CD4-positive, alpha-beta T cell (primary cell): ENCODE measurements at regions not wholly inside any gene's neighbourhood (a gene's known extent, or its start where the extent isn't known, plus 50 kb on each side); places are given as distances from the start of the nearest gene placed in this dataset.

Experiments used
- ATAC-seq: fragments of 200-7000 bp; cut with Tn5 transposase; one replicate; pipeline ENCODE4 v1.10.0; 2022; ENCODE audit warnings: mild to moderate bottlenecking; ENCODE audit not compliant: poor library complexity
- CTCF ChIA-PET: fragments of 350-600 bp; sonication (Branson Sonifier 250); formaldehyde crosslinking; loops from one replicate; lab custom pipeline; 2021; ENCODE audit warnings: antibody characterized with exemption, inconsistent platforms; lab: Charles Lee
- POLR2A ChIA-PET: fragments of 350-600 bp; sonication (Branson Sonifier 250); formaldehyde crosslinking; loops from one replicate; lab custom pipeline; 2021; ENCODE audit warnings: antibody characterized with exemption, inconsistent platforms; lab: Charles Lee
- DNase-seq, 14 experiments: peaks; one replicate each; pipeline ENCODE4 v3.0.0-alpha.2; 2013 to 2020; ENCODE audit warnings: mixed read lengths in 2 of 14
- H3K27ac ChIP-seq, 2 donors: one replicate each; pipeline versions ENCODE4 v1.5.1 to v1.7.0; 2013; ENCODE audit warnings: low read length in 2 of 2, low read depth in 1 of 2, mild to moderate bottlenecking in 1 of 2
- H3K27me3 ChIP-seq, 2 experiments: 1 replicate in 1 of 2; 2 replicates in 1 of 2; pipeline versions ENCODE4 v1.6.1 to v1.7.0; 2013; ENCODE audit warnings: low read length in 2 of 2, control low read depth in 1 of 2, mild to moderate bottlenecking in 1 of 2, moderate library complexity in 1 of 2; ENCODE audit not compliant: insufficient read depth in 2 of 2, control insufficient read depth in 1 of 2
- H3K36me3 ChIP-seq: one replicate; pipeline ENCODE4 v1.6.1; 2013; ENCODE audit warnings: low read length, control low read depth; ENCODE audit not compliant: insufficient read depth
- H3K4me1 ChIP-seq: one replicate; pipeline ENCODE4 v1.6.1; 2013; ENCODE audit warnings: low read length, control low read depth; ENCODE audit not compliant: insufficient read depth
- H3K4me3 ChIP-seq: one replicate; pipeline ENCODE4 v1.5.1; 2013; ENCODE audit warnings: mild to moderate bottlenecking, low read length, moderate library complexity
- H3K9me3 ChIP-seq, 2 experiments: 1 replicate in 1 of 2; 2 replicates in 1 of 2; pipeline versions ENCODE4 v1.6.1 to v1.7.0; 2013; ENCODE audit warnings: low read length in 2 of 2, mild to moderate bottlenecking in 2 of 2, control low read depth in 1 of 2, moderate library complexity in 1 of 2; ENCODE audit not compliant: control insufficient read depth in 1 of 2, insufficient read depth in 1 of 2
- H3K27ac Mint-ChIP-seq: one replicate; pipeline ENCODE4 v1.8.0; 2020; ENCODE audit warnings: mixed read lengths
- H3K27me3 Mint-ChIP-seq: one replicate; pipeline ENCODE4 v1.8.0; 2021; ENCODE audit warnings: mixed read lengths
- H3K36me3 Mint-ChIP-seq: one replicate; pipeline ENCODE4 v1.8.0; 2021; ENCODE audit warnings: low read depth, mixed read lengths
- H3K4me1 Mint-ChIP-seq: one replicate; pipeline ENCODE4 v1.8.0; 2021; ENCODE audit warnings: low read depth, mixed read lengths
- H3K4me3 Mint-ChIP-seq: one replicate; pipeline ENCODE4 v1.8.0; 2020; ENCODE audit warnings: mild to moderate bottlenecking, mixed read lengths
- H3K9me3 Mint-ChIP-seq: one replicate; pipeline ENCODE4 v1.8.0; 2020; ENCODE audit warnings: mixed read lengths
- CTCF ChIP-seq: fragments of 200-600 bp; IDR thresholded peaks from one replicate; pipeline ENCODE4 v1.8.0; 2022; ENCODE audit warnings: antibody characterized with exemption, mild to moderate bottlenecking
- intact Hi-C, 2 experiments: fragments of 100-400 bp; cut with DNase I in 1 of 2; cut with micrococcal nuclease in 1 of 2; formaldehyde crosslinking; loops; one replicate each; pipeline versions ENCODE4 v1.15.1 to v1.9.0; 2023 to 2025; cut with DNase I, micrococcal nuclease

GRCh38 chr6:1122083-1122482 is 189.8 kb upstream of the FOXQ1 start:
- no peaks in the 10 kb centered on the region for H3K9me3 ChIP-seq
- no peaks in the 10 kb centered on the region for H3K36me3 Mint-ChIP-seq
- POLR2A ChIA-PET, result interaction anchor here (0.7 kb wide), 1 partner anchor 209 kb away, joined by 3 read pairs; no protein-coding TSS in a partner anchor
- H3K27me3 Mint-ChIP-seq, result peaks cover 16% of the 10 kb centered on the region
- no peak for DNase-seq
- intact Hi-C loops, result no loop called here
- no peaks in the 10 kb centered on the region for H3K9me3 Mint-ChIP-seq
- H3K27ac Mint-ChIP-seq, result no peak overlapping the region
- H3K4me1 Mint-ChIP-seq, result no peaks in the 10 kb centered on the region
- H3K36me3 ChIP-seq, result no peaks in the 10 kb centered on the region
- CTCF ChIA-PET, result no interaction called here
- H3K27ac ChIP-seq, result no peak overlapping the region
- H3K27me3 ChIP-seq, result peaks cover 0 to 4% of the 10 kb centered on the region in 2 experiments
- TF ChIP-seq CTCF, result no peak
- no peak for ATAC-seq
- no peak overlapping the region for H3K4me3 ChIP-seq
- H3K4me3 Mint-ChIP-seq, result no peak overlapping the region
- H3K4me1 ChIP-seq, result no peaks in the 10 kb centered on the region

- Histone ChIP-seq H3K4me3 (no peak overlapping the region), H3K36me3 (no peaks in the 10 kb centered on the region), H3K9me3 (peaks cover 0 to 3% of the 10 kb centered on the region in 2 experiments), H3K27ac (no peak overlapping the region), H3K27me3 (peaks cover 0 to 5% of the 10 kb centered on the region in 2 experiments), H3K4me1 (no peaks in the 10 kb centered on the region)
- no peak for TF ChIP-seq CTCF
- H3K4me3 Mint-ChIP-seq, result no peak overlapping the region
- no peak overlapping the region for H3K27ac Mint-ChIP-seq
- H3K27me3 Mint-ChIP-seq, result peaks cover 28% of the 10 kb centered on the region
- no peaks in the 10 kb centered on the region for H3K9me3 Mint-ChIP-seq
- no peaks in the 10 kb centered on the region for H3K36me3 Mint-ChIP-seq
- POLR2A ChIA-PET, result no interaction called here
- no peaks in the 10 kb centered on the region for H3K4me1 Mint-ChIP-seq
- ATAC-seq (no peak), DNase-seq (no peak)
- intact Hi-C loops, result no loop called here
- CTCF ChIA-PET, result no interaction called here
Measured at GRCh38 chr6:1118287-1118647, 193.6 kb upstream of the FOXQ1 start.

- H3K4me3 Mint-ChIP-seq, result no peak overlapping the region
- H3K27me3 Mint-ChIP-seq, result peaks cover 28% of the 10 kb centered on the region
- ChIA-PET CTCF (no interaction called here), POLR2A (no interaction called here)
- H3K4me1 Mint-ChIP-seq, result no peaks in the 10 kb centered on the region
- H3K36me3 Mint-ChIP-seq, result no peaks in the 10 kb centered on the region
- H3K9me3 ChIP-seq, result peaks cover 0 to 3% of the 10 kb centered on the region in 2 experiments
- H3K4me1 ChIP-seq, result no peaks in the 10 kb centered on the region
- TF ChIP-seq CTCF, result no peak
- H3K4me3 ChIP-seq, result no peak overlapping the region
- no peaks in the 10 kb centered on the region for H3K9me3 Mint-ChIP-seq
- no peak overlapping the region for H3K27ac ChIP-seq
- intact Hi-C loops, result no loop called here
- H3K36me3 ChIP-seq, result no peaks in the 10 kb centered on the region
- H3K27ac Mint-ChIP-seq, result no peak overlapping the region
- DNase-seq (no peak), ATAC-seq (no peak)
- H3K27me3 ChIP-seq, result peaks cover 0 to 3% of the 10 kb centered on the region in 2 experiments
Measured at GRCh38 chr6:1117530-1118286, 194.2 kb upstream of the FOXQ1 start.
